Neural cell (in vitro differentiated cells): ENCODE measurements at regions not wholly inside any gene's neighbourhood (a gene's known extent, or its start where the extent isn't known, plus 50 kb on each side); places are given as distances from the start of the nearest gene placed in this dataset.

Experiments used
- CTCF ChIP-seq: fragments of 450-650 bp; IDR thresholded peaks from 2 replicates; pipeline ENCODE4 v1.5.1; 2014; ENCODE audit warnings: antibody characterized with exemption, mild to moderate bottlenecking, moderate library complexity; ENCODE audit not compliant: poor library complexity, severe bottlenecking
- REST ChIP-seq: IDR thresholded peaks from 2 replicates; pipeline ENCODE4 v1.6.1; 2012; ENCODE audit warnings: borderline replicate concordance

GRCh38 chr10:45241865-45242520, 73.4 kb downstream of the OR13A1 start:
- no peak for TF ChIP-seq CTCF
- no peak for TF ChIP-seq REST
